ENCODE measurements at regions not wholly inside any gene's neighbourhood (a gene's known extent, or its start where the extent isn't known, plus 50 kb on each side); places are given as distances from the start of the nearest gene placed in this dataset.

- H3K27me3 Mint-ChIP-seq (ENCODE audit: low read depth) = no peaks in the 10 kb centered on the region
- H3K36me3 Mint-ChIP-seq (ENCODE audit: low read depth) = no peaks in the 10 kb centered on the region
- TF ChIP-seq CTCF (IDR thresholded peaks at IDR 0.05) = peak; percentile 95
Observed at GRCh38 chr7:4631380-4632179, 50.5 kb upstream of the FOXK1 start.

More at GRCh38 chr7:4631380-4632179, 50.5 kb upstream of the FOXK1 start:
- H3K9me3 Mint-ChIP-seq (ENCODE audit: low read depth) = no peaks in the 10 kb centered on the region
- H3K4me3 Mint-ChIP-seq (ENCODE audit: unreplicated experiment) = peak overlapping the region; percentile 65
- no peak for DNase-seq (ENCODE audit: low spot score)
- peak overlapping the region; percentile 94 for H3K27ac Mint-ChIP-seq (ENCODE audit: unreplicated experiment)
- peaks cover 30% of the 10 kb centered on the region for H3K4me1 Mint-ChIP-seq (ENCODE audit: low read depth)
